HepG2 (cell line): ENCODE measurements at regions not wholly inside any gene's neighbourhood (a gene's known extent, or its start where the extent isn't known, plus 50 kb on each side); places are given as distances from the start of the nearest gene placed in this dataset.

Experiments used
- ATAC-seq: fragments of 200-7000 bp; cut with Tn5 transposase; 3 replicates; pipeline ENCODE4 v1.9.1; 2020; ENCODE audit warnings: mild to moderate bottlenecking, moderate library complexity
- BruUV-seq: library from RNA; stranded (reverse); fragments of 400-500 nt; replicated peaks from 2 replicates; lab custom pipeline; 2021; lab: Mats Ljungman, UMichigan
- CTCF ChIA-PET: fragments of 300-600 bp; formaldehyde crosslinking; extraction: SDS; loops from one replicate; lab custom pipeline; 2021; ENCODE audit warnings: low total read pairs, inconsistent platforms, low intra/inter-chr PET ratio; lab: Yijun Ruan, JAX
- POLR2A ChIA-PET: fragments of 350-600 bp; sonication (Branson Sonifier 250); formaldehyde crosslinking; loops from one replicate; lab custom pipeline; 2020; ENCODE audit warnings: antibody characterized with exemption, inconsistent platforms; lab: Yijun Ruan, JAX
- DNase-seq: peaks from one replicate; pipeline ENCODE4 v3.0.0-alpha.2; 2015; ENCODE audit warnings: low spot score
- FAIRE-seq: peaks from 3 replicates; lab custom pipeline; 2011; peaks lifted over from hg19 to GRCh38; lab: Jason Lieb, UNC
- H2AFZ ChIP-seq: one replicate; pipeline ENCODE4 v1.6.1; 2011; ENCODE audit warnings: low read length, inconsistent platforms
- H3K27ac ChIP-seq: fragments of 300-600 bp; 3 replicates; pipeline ENCODE4 v1.8.0; 2011; ENCODE audit warnings: mixed run types, mild to moderate bottlenecking, mixed read lengths, low read length, inconsistent platforms; ENCODE audit not compliant: insufficient read depth; ENCODE audit errors: extremely low read length
- H3K27me3 ChIP-seq, 2 experiments: fragments of 200-600 bp in 1 of 2; 2 replicates in 1 of 2; 3 replicates in 1 of 2; pipeline versions ENCODE4 v1.6.0 to v1.8.0; 2011; ENCODE audit warnings: low read length in 2 of 2, mild to moderate bottlenecking in 2 of 2, moderate library complexity in 2 of 2, inconsistent platforms in 1 of 2; ENCODE audit not compliant: insufficient read depth in 2 of 2, control insufficient read depth in 1 of 2
- H3K36me3 ChIP-seq, 2 experiments: fragments of 200-600 bp in 1 of 2; replicated peaks in 1 of 2; 2 replicates in 1 of 2; 3 replicates in 1 of 2; pipeline versions ENCODE4 v1.5.1 to v1.8.0; 2011; ENCODE audit warnings: low read length in 2 of 2, inconsistent platforms in 1 of 2; ENCODE audit not compliant: insufficient read depth in 2 of 2, control insufficient read depth in 1 of 2
- H3K4me1 ChIP-seq: 2 replicates; pipeline ENCODE4 v1.5.1; 2012; ENCODE audit warnings: low read length, inconsistent platforms; ENCODE audit not compliant: insufficient read depth
- H3K4me2 ChIP-seq: 2 replicates; pipeline ENCODE4 v1.6.0; 2011; ENCODE audit warnings: low read depth, low read length, inconsistent platforms
- H3K4me3 ChIP-seq, 3 experiments: fragments of 200-600 bp in 1 of 3; sonication (generic), shearing (Covaris generic) in 1 of 3; replicated peaks in 1 of 3; 2 replicates each; pipeline ENCODE4 v1.5.1; 2011 to 2016; ENCODE audit warnings: low read length in 3 of 3, inconsistent platforms in 2 of 3, low read depth in 2 of 3, mild to moderate bottlenecking in 2 of 3, control low read depth in 1 of 3, mixed read lengths in 1 of 3; ENCODE audit not compliant: insufficient read depth in 1 of 3
- H3K79me2 ChIP-seq: one replicate; pipeline ENCODE4 v1.6.1; 2011; ENCODE audit warnings: low read length, inconsistent platforms; ENCODE audit not compliant: insufficient read depth
- H3K9ac ChIP-seq: 2 replicates; pipeline ENCODE4 v1.6.0; 2011; ENCODE audit warnings: mild to moderate bottlenecking, low read depth, low read length, inconsistent platforms; ENCODE audit not compliant: insufficient read depth
- H3K9me3 ChIP-seq: 2 replicates; pipeline ENCODE4 v1.5.1; 2012; ENCODE audit warnings: mild to moderate bottlenecking, low read length
- H4K20me1 ChIP-seq: 2 replicates; pipeline ENCODE4 v1.6.0; 2011; ENCODE audit warnings: inconsistent platforms, mild to moderate bottlenecking, low read length, moderate library complexity; ENCODE audit not compliant: insufficient read depth
- ATF7 ChIP-seq, 2 experiments: fragments of 450-650 bp in 1 of 2; sonication (generic) in 1 of 2; formaldehyde crosslinking in 1 of 2; IDR thresholded peaks; 2 replicates each; pipeline versions ENCODE4 v1.4.0 to v1.6.1; 2016 to 2020; ENCODE audit warnings: antibody characterized with exemption in 1 of 2, mild to moderate bottlenecking in 1 of 2, missing genetic modification reagents in 1 of 2
- CEBPB ChIP-seq: IDR thresholded peaks from 2 replicates; pipeline ENCODE4 v1.6.1; 2011; ENCODE audit warnings: low read depth, low read length, improper control_type of control experiment, borderline replicate concordance
- MAFF ChIP-seq: IDR thresholded peaks from 2 replicates; pipeline ENCODE4 v1.6.1; 2011; ENCODE audit warnings: low read depth, low read length, improper control_type of control experiment
- MAFK ChIP-seq, 2 experiments: IDR thresholded peaks in 1 of 2; conservative IDR thresholded peaks in 1 of 2; 2 replicates each; pipeline ENCODE4 v1.6.1; 2011; ENCODE audit warnings: improper control_type of control experiment in 2 of 2, low read length in 2 of 2
- MATR3 ChIP-seq: sonication (generic); formaldehyde crosslinking; IDR thresholded peaks from 2 replicates; pipeline ENCODE4 v1.4.0; 2020; ENCODE audit warnings: missing genetic modification reagents
- RAD51 ChIP-seq: fragments of 450-650 bp; IDR thresholded peaks from 2 replicates; pipeline ENCODE4 v1.6.1; 2016; ENCODE audit warnings: borderline replicate concordance
- RBAK ChIP-seq: sonication (generic); formaldehyde crosslinking; IDR thresholded peaks from 2 replicates; pipeline ENCODE4 v1.5.1; 2020; ENCODE audit warnings: mild to moderate bottlenecking, missing genetic modification reagents
- RNF2 ChIP-seq: fragments of 450-650 bp; conservative IDR thresholded peaks from 2 replicates; pipeline ENCODE4 v1.6.1; 2016; ENCODE audit warnings: low read depth
- WGBS: methylation state at CpG from one replicate; pipeline ENCODE4 v1.1.6; 2017; ENCODE audit warnings: low lambda C conversion rate; 5-methylcytosine and 5-hydroxymethylcytosine counted together
- in situ Hi-C: cut with HindIII; loops from 2 replicates; pipeline ENCODE4 v1.10.0; 2017; ENCODE audit warnings: low pct_unique_long_range_greater_than_20kb; ENCODE audit not compliant: extremely low pct_ligation_motif_present
- intact Hi-C: fragments of 100-400 bp; cut with micrococcal nuclease; formaldehyde crosslinking; loops from one replicate; pipeline ENCODE4 v1.10.0; 2022; ENCODE audit not compliant: unreplicated experiment
- TF ChIP-seq, protein P1 (sequence below): fragments of 450-650 bp; IDR thresholded peaks from 2 replicates; pipeline ENCODE4 v1.6.1; 2016
- TF ChIP-seq, protein P2 (sequence below): IDR thresholded peaks from 2 replicates; pipeline ENCODE4 v1.6.1; 2016; ENCODE audit warnings: low read depth, control low read depth

DNA sequence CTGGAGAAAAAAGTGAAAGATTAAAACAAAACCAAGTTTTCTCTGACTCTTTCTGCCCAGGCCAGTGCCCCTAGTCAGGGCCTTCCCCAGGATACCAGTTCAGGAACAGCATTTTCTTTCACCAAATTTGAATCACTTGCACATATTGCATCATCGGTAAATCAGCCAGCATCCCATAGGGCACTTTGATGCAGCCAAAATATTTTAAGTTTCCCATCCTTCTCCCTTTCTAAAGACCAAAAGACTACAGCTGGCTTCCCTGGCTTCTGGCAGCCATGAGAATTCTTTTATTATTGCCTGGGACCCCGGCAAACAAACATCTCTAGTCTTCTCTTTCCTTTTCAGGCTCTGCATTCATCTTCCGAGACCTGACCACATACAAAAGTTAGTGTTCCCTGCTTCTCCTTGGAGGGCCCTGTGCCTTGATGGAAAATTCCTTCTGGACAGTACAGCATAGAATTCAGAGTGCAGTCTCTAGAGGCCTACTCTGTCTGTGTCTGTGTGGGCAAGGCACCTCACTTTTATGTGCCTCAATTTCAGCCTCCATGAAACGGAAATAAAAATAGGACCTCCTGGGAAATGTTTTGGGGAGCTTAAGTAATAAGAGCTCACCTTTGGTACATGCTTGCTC is 348.0 kb downstream of the VPS13C start:
- Histone ChIP-seq H2AFZ (no peak overlapping the region), H4K20me1 (no peaks in the 10 kb centered on the region), H3K9me3 (no peaks in the 10 kb centered on the region), H3K27me3 (no peaks in the 10 kb centered on the region), H3K4me3 (no peak overlapping the region), H3K4me1 (no peaks in the 10 kb centered on the region), H3K79me2 (no peaks in the 10 kb centered on the region), H3K9ac (no peak overlapping the region), H3K4me2 (no peak overlapping the region)
- BruUV-seq: no TSS peak
- ChIA-PET CTCF (no interaction called here), POLR2A (no interaction called here)
- 22% methylated on average over 4 of the region's 4 CpGs for WGBS
- DNase-seq: no peak
- FAIRE-seq: no peak
- in situ Hi-C loops: no loop called here
- ATAC-seq: no peak
- TF ChIP-seq ATF7 (IDR thresholded peaks at IDR 0.05) (peak; percentile 54), ATF7 (CRISPR knock-in tag; IDR thresholded peaks at IDR 0.05) (no peak), RAD51 (no peak), MATR3 (CRISPR knock-in tag) (no peak), RNF2 (no peak), CEBPB (peak; percentile 41; the same call in 1 of the 2 replicates)
- TF ChIP-seq, all 625 proteins: peak for 2
- Histone ChIP-seq H3K27ac (no peak overlapping the region), H3K36me3 (no peaks in the 10 kb centered on the region)
- intact Hi-C loops: no loop called here

DNA sequence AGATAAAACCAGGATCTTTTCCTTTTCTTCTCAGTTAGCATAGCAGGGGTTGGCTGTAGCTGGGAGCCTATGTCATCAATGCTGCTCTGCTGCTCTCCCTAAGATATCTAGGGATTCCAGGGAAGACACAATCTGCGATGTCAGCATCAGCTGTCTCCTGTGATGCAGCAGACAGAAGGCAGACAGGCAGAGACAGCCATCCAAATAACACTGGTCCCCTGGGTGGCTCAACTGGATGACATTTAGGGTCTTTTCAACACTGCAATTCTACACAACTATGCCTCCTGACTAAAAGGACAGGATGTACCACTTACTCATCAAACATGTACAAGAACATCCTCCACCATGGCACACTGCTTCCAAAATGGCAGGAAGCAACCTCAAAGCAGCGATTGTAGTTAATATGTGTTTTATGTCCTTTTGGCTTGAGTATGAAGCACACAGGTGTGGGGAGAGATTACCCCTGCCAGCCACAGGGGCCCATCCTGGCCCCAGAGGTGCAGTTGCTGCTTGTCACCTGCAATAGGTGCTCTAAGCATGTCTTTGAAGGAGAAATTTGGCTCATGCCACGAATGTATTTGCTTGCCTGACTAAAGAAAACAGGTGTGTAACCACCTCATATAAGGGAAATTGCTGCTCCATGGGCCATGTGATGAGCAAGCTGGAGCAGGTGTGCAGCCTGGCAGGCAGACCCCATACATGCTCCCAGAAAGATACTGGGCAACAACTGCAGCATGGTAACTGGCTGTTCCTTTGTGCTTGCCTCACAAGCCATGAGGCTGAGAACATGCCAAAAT is 357.8 kb downstream of the VPS13C start:
- H3K4me2 ChIP-seq: no peak overlapping the region
- H3K9me3 ChIP-seq: no peaks in the 10 kb centered on the region
- H3K9ac ChIP-seq: no peak overlapping the region
- in situ Hi-C loops (no loop called here), intact Hi-C loops (no loop called here)
- DNase-seq: no peak
- no peak overlapping the region for H2AFZ ChIP-seq
- WGBS: 0% methylated on average over 2 of the region's 3 CpGs
- ATAC-seq: no peak
- ChIA-PET POLR2A (no interaction called here), CTCF (no interaction called here)
- BruUV-seq: no TSS peak
- peaks cover 6% of the 10 kb centered on the region; the same call in 1 of the 2 replicates for H3K4me1 ChIP-seq
- H3K4me3 ChIP-seq: no peak overlapping the region
- H3K36me3 ChIP-seq: no peaks in the 10 kb centered on the region
- H4K20me1 ChIP-seq: no peaks in the 10 kb centered on the region
- FAIRE-seq: no peak
- TF ChIP-seq, protein P1, sequence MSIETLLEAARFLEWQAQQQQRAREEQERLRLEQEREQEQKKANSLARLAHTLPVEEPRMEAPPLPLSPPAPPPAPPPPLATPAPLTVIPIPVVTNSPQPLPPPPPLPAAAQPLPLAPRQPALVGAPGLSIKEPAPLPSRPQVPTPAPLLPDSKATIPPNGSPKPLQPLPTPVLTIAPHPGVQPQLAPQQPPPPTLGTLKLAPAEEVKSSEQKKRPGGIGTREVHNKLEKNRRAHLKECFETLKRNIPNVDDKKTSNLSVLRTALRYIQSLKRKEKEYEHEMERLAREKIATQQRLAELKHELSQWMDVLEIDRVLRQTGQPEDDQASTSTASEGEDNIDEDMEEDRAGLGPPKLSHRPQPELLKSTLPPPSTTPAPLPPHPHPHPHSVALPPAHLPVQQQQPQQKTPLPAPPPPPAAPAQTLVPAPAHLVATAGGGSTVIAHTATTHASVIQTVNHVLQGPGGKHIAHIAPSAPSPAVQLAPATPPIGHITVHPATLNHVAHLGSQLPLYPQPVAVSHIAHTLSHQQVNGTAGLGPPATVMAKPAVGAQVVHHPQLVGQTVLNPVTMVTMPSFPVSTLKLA: peak; percentile 13; the same call in 1 of the 2 replicates
- peak; percentile 44 to 51; a peak in 3 of 4 replicates for TF ChIP-seq MAFK (conservative IDR thresholded peaks at IDR 0.05 in 1 of 2, IDR thresholded peaks at IDR 0.05 in 1 of 2; ENCODE audit: low read length in 2 of 2)
- TF ChIP-seq MAFF: peak; percentile 19; the same call in 1 of the 2 replicates
- TF ChIP-seq RBAK (CRISPR knock-in tag): no peak
- TF ChIP-seq, protein P2, sequence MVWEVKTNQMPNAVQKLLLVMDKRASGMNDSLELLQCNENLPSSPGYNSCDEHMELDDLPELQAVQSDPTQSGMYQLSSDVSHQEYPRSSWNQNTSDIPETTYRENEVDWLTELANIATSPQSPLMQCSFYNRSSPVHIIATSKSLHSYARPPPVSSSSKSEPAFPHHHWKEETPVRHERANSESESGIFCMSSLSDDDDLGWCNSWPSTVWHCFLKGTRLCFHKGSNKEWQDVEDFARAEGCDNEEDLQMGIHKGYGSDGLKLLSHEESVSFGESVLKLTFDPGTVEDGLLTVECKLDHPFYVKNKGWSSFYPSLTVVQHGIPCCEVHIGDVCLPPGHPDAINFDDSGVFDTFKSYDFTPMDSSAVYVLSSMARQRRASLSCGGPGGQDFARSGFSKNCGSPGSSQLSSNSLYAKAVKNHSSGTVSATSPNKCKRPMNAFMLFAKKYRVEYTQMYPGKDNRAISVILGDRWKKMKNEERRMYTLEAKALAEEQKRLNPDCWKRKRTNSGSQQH: no peak
- H3K79me2 ChIP-seq: no peaks in the 10 kb centered on the region
- H3K27ac ChIP-seq: no peak overlapping the region
- no peaks in the 10 kb centered on the region for H3K27me3 ChIP-seq
